ENCODE measurements at regions not wholly inside any gene's neighbourhood (a gene's known extent, or its start where the extent isn't known, plus 50 kb on each side); places are given as distances from the start of the nearest gene placed in this dataset.
"Not testable (repeated sequence)": the region's sequence is repeated elsewhere in the genome, so short reads cannot be mapped to it uniquely, and the experiment has no call there.

DNA sequence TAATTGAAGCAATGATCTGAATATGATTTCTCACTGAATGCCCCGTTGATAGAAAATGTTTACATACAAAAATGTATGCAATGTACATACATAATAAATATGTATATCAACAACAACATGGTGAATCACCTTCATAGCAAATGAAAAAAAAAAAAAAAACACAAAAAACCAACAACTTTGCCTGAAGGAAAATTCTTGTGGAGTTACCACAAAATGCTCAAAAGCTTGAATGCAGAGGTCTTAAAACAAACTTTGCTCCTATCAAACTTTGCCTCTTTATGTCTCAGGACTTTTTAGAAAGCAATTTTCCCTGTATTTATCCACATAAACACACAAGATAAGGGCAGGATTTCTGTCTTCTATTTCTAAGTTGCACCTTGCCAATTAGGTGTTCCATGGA, 92.9 kb upstream of the SIX2 start:
- no peak for DNase-seq (ENCODE audit: extremely low read depth, low read depth)
- no peak for TF ChIP-seq CTCF (IDR thresholded peaks at IDR 0.05; ENCODE audit: low read depth, low read length, missing control alignments)

DNA sequence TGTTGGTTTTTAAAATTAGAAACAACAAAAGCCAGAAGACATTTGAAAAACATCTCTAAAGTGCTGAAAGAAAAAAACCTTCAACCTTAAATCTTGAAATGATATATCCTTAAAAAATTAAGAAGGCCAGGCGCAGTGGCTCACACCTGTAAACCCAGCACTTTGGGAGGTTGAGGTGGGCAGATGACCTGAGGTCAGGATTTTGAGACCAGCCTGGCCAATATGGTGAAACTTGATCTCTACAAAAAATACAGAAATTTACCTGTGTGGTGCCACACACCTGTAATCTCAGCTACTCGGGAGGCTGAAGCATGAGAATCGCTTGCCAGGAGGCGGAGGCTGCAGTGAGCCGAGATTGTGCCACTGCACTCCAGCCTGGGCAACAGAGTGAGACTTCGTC, 87.7 kb upstream of the SIX2 start:
- H3K4me3 ChIP-seq (replicated peaks; ENCODE audit: low read depth, low read length), result no peak overlapping the region
- TF ChIP-seq CTCF (IDR thresholded peaks at IDR 0.05; ENCODE audit: low read depth, low read length, missing control alignments), result no peak
- DNase-seq (ENCODE audit: extremely low read depth, low read depth), result no peak

More for the DNA sequence above, 92.9 kb upstream of the SIX2 start:
- no peak overlapping the region for H3K4me3 ChIP-seq (replicated peaks; ENCODE audit: low read depth, low read length)

- DNase-seq (ENCODE audit: extremely low read depth, low read depth); H3K4me3 ChIP-seq (replicated peaks; ENCODE audit: low read depth, low read length): not testable (repeated sequence)
Measured at GRCh38 chr2:45096038-45096437, 86.8 kb upstream of the SIX2 start.

DNA sequence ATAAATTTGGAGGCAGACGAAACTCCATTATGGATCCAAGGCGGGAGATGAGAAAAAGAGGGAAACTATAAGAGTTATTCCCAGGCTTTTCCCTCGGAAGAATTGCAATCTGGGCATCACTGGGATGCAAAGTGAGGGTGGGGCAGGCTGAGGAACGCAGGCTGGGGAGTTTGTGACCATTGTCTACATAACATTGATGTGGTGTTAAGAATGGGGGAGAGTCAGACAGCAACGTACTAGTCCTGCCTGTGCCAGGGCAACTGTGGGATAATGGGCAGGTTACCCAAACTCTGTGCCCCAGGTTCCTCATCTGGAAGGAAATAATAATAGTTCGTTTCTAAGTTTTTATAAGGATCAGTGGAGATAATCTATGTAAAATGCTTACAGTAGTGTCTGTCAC, 84.4 kb upstream of the SIX2 start:
- no peak for DNase-seq (ENCODE audit: extremely low read depth, low read depth)
- H3K4me3 ChIP-seq (replicated peaks; ENCODE audit: low read depth, low read length), result no peak overlapping the region
- TF ChIP-seq CTCF (IDR thresholded peaks at IDR 0.05; ENCODE audit: low read depth, low read length, missing control alignments), result no peak

DNA sequence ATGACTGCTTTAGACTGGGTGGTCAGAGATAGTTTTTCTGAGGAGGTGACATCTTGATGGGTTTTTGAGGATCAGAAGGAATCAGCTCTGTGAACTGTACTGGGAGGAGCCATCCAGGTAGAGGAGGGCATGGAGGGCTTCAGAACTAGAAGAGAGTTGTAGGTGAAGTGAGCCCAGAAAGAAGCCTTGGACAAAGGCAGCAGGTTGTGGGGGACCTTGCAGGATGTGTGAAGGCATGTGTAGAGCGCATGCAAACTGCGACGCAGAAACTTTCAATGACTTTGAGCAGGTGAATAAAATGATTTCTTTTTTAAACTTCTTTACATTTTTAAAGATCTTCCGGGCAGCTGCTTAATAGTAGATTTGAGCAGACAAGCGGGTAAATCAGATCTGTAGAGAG, 83.9 kb upstream of the SIX2 start:
- no peak for DNase-seq (ENCODE audit: extremely low read depth, low read depth)
- TF ChIP-seq CTCF (IDR thresholded peaks at IDR 0.05; ENCODE audit: low read depth, low read length, missing control alignments), result no peak
- H3K4me3 ChIP-seq (replicated peaks; ENCODE audit: low read depth, low read length), result no peak overlapping the region

DNA sequence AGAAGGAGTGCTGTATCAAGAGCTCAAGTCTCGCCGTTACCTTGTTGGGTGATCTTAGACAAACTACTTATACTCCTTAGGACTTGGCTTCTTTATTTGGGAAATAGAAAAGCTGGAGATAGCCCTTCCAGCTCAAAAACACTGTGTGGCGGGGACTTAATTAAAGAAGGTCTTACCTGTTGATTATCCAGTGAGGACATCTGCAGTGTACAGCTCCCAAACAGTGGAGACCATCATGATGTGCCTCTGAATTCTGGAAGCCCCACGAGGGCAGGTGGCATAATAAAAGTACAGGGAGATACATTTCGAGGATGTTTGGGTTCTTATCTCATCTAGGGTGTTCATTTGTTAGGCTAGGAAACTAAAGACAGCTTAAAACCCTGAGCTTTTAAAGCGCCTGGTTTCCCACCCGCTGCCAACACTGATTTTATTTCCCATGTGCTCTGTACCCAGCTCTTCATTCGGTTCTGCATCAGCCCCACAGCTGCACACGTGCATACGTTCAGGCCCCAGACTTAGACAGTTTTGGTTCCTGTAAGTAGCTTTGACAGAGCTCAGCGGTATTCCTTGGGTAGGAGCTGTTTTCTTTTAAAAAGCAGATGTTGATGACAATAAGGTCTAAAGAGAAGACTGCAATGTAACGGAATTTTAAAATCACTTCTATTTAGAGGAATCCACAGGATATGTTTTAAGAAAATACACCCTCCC, 80.5 kb upstream of the SIX2 start:
- TF ChIP-seq CTCF (IDR thresholded peaks at IDR 0.05; ENCODE audit: low read depth, low read length, missing control alignments), result no peak
- H3K4me3 ChIP-seq (replicated peaks; ENCODE audit: low read depth, low read length), result no peak overlapping the region
- DNase-seq (ENCODE audit: extremely low read depth, low read depth), result no peak

DNA sequence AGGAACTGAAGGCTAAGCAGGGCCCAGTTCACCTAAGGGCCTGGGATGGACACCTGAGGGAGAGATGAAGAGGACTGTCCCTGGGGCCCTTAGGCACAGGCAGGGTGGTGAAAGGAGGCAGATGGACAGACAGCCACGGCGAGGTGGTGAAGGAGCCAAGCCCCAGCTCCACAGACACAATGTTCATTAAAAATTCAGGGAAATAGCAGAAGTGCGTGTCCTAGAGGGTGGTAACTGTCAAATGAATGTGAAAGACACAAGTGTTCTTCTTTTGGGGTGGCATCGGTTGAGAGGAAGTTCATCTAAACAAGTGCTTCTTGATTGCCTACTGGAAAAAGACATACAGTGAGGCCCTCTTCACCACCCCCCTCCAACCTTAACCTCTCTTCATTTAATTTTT, 76.2 kb upstream of the SIX2 start:
- DNase-seq (ENCODE audit: extremely low read depth, low read depth), result no peak
- no peak for TF ChIP-seq CTCF (IDR thresholded peaks at IDR 0.05; ENCODE audit: low read depth, low read length, missing control alignments)
- no peak overlapping the region for H3K4me3 ChIP-seq (replicated peaks; ENCODE audit: low read depth, low read length)
